GM21717 (cell line): ENCODE measurements at regions not wholly inside any gene's neighbourhood (a gene's known extent, or its start where the extent isn't known, plus 50 kb on each side); places are given as distances from the start of the nearest gene placed in this dataset.

Experiments used
- ATAC-seq: cut with Tn5 transposase; IDR thresholded peaks from one replicate; pipeline ENCODE4 v1.9.1; 2021; ENCODE audit warnings: mild to moderate bottlenecking, moderate library complexity; ENCODE audit not compliant: unreplicated experiment

- no peak for ATAC-seq
Measured at GRCh38 chr1:228986093-228986904, 251.0 kb downstream of the RHOU start.

- ATAC-seq: no peak
Measured at GRCh38 chr1:228987286-228987685, 252.0 kb downstream of the RHOU start.

GRCh38 chr1:228987736-228988506 is 252.6 kb downstream of the RHOU start:
- no peak for ATAC-seq

GRCh38 chr1:228988664-228989063 is 253.4 kb downstream of the RHOU start:
- ATAC-seq: no peak

- no peak for ATAC-seq
Measured at GRCh38 chr1:228989176-228989575, 253.9 kb downstream of the RHOU start.

- ATAC-seq: no peak
Measured at GRCh38 chr1:228989676-228989991, 254.4 kb downstream of the RHOU start.

GRCh38 chr1:228989992-228990827 is 254.9 kb downstream of the RHOU start:
- ATAC-seq: no peak

GRCh38 chr1:228990906-228991569 is 255.8 kb downstream of the RHOU start:
- no peak for ATAC-seq

GRCh38 chr1:228992044-228992443 is 256.8 kb downstream of the RHOU start:
- ATAC-seq: no peak

- no peak for ATAC-seq
Measured at GRCh38 chr1:228992907-228993535, 257.7 kb downstream of the RHOU start.

- ATAC-seq: no peak
Measured at GRCh38 chr1:228994676-228995594, 259.7 kb downstream of the RHOU start.

- no peak for ATAC-seq
Measured at GRCh38 chr1:228996281-228996680, 261.0 kb downstream of the RHOU start.

- no peak for ATAC-seq
Measured at GRCh38 chr1:228997721-228998144, 262.5 kb downstream of the RHOU start.

- no peak for ATAC-seq
Measured at GRCh38 chr1:228998179-228998578, 262.9 kb downstream of the RHOU start.

- no peak for ATAC-seq
Measured at GRCh38 chr1:228999446-229000170, 264.3 kb downstream of the RHOU start.

GRCh38 chr1:229000187-229000586 is 264.9 kb downstream of the RHOU start:
- no peak for ATAC-seq

- ATAC-seq: no peak
Measured at GRCh38 chr1:229001467-229002011, 266.3 kb downstream of the RHOU start.

GRCh38 chr1:229002037-229002436 is 266.8 kb downstream of the RHOU start:
- ATAC-seq: no peak
